ENCODE measurements at regions not wholly inside any gene's neighbourhood (a gene's known extent, or its start where the extent isn't known, plus 50 kb on each side); places are given as distances from the start of the nearest gene placed in this dataset.

- H3K9me3 Mint-ChIP-seq: no peaks in the 10 kb centered on the region
- H3K9me3 ChIP-seq (ENCODE audit: low read depth): no peaks in the 10 kb centered on the region
- no peaks in the 10 kb centered on the region for H3K27me3 ChIP-seq
- TF ChIP-seq EZH2phosphoT487 (IDR thresholded peaks at IDR 0.05) (no peak), EZH2 (IDR thresholded peaks at IDR 0.05) (no peak), CTCF (IDR thresholded peaks at IDR 0.05) (no peak)
- no peak for DNase-seq (ENCODE audit: low spot score)
- H3K4me1 Mint-ChIP-seq: peaks cover 23% of the 10 kb centered on the region
- no peaks in the 10 kb centered on the region for H3K36me3 Mint-ChIP-seq
- H3K27ac ChIP-seq: no peak overlapping the region
- no peak overlapping the region for H3K4me3 ChIP-seq
- no peaks in the 10 kb centered on the region for H3K36me3 ChIP-seq
- no peaks in the 10 kb centered on the region for H4K20me1 ChIP-seq (ENCODE audit: low read depth)
- H2AFZ ChIP-seq (replicated peaks): no peak overlapping the region
- no peaks in the 10 kb centered on the region for H3F3A ChIP-seq (ENCODE audit: low read depth)
- no peak overlapping the region for H3K4me3 Mint-ChIP-seq
- no peak overlapping the region for H3K27ac Mint-ChIP-seq
- H3K9ac ChIP-seq: no peak overlapping the region
- no peaks in the 10 kb centered on the region for H3K79me2 ChIP-seq (ENCODE audit: low read depth)
- no peak overlapping the region for H3K4me2 ChIP-seq
- H3K4me1 ChIP-seq: peaks cover 7% of the 10 kb centered on the region
- no peaks in the 10 kb centered on the region for H3K27me3 Mint-ChIP-seq (ENCODE audit: insufficient read depth, low read depth)
Measured at GRCh38 chr22:23388517-23388890, 191.6 kb downstream of the IGLL1 start.

- H3K4me3 ChIP-seq: no peak overlapping the region
- no peaks in the 10 kb centered on the region for H4K20me1 ChIP-seq (ENCODE audit: low read depth)
- H3K9me3 ChIP-seq (ENCODE audit: low read depth): no peaks in the 10 kb centered on the region
- TF ChIP-seq CTCF (IDR thresholded peaks at IDR 0.05) (no peak), EZH2 (IDR thresholded peaks at IDR 0.05) (no peak), EZH2phosphoT487 (IDR thresholded peaks at IDR 0.05) (no peak)
- no peak overlapping the region for H3K4me3 Mint-ChIP-seq
- H3K36me3 Mint-ChIP-seq: no peaks in the 10 kb centered on the region
- no peak overlapping the region for H2AFZ ChIP-seq (replicated peaks)
- no peaks in the 10 kb centered on the region for H3F3A ChIP-seq (ENCODE audit: low read depth)
- no peaks in the 10 kb centered on the region for H3K9me3 Mint-ChIP-seq
- H3K4me2 ChIP-seq: no peak overlapping the region
- no peak overlapping the region for H3K27ac ChIP-seq
- H3K79me2 ChIP-seq (ENCODE audit: low read depth): no peaks in the 10 kb centered on the region
- no peak overlapping the region for H3K9ac ChIP-seq
- no peak for DNase-seq (ENCODE audit: low spot score)
- H3K36me3 ChIP-seq: no peaks in the 10 kb centered on the region
- peaks cover 7% of the 10 kb centered on the region for H3K4me1 ChIP-seq
- H3K27ac Mint-ChIP-seq: no peak overlapping the region
- no peaks in the 10 kb centered on the region for H3K27me3 ChIP-seq
- peaks cover 28% of the 10 kb centered on the region for H3K4me1 Mint-ChIP-seq
- no peaks in the 10 kb centered on the region for H3K27me3 Mint-ChIP-seq (ENCODE audit: insufficient read depth, low read depth)
Measured at GRCh38 chr22:23387827-23388516, 192.1 kb downstream of the IGLL1 start.

GRCh38 chr22:23386822-23387580, 193.1 kb downstream of the IGLL1 start:
- Mint-ChIP-seq H3K4me1 (peaks cover 30% of the 10 kb centered on the region), H3K27me3 (ENCODE audit: insufficient read depth, low read depth) (no peaks in the 10 kb centered on the region), H3K27ac (no peak overlapping the region), H3K36me3 (no peaks in the 10 kb centered on the region), H3K9me3 (no peaks in the 10 kb centered on the region), H3K4me3 (no peak overlapping the region)
- Histone ChIP-seq H3K4me1 (peaks cover 7% of the 10 kb centered on the region), H2AFZ (replicated peaks) (no peak overlapping the region), H4K20me1 (ENCODE audit: low read depth) (no peaks in the 10 kb centered on the region), H3K79me2 (ENCODE audit: low read depth) (no peaks in the 10 kb centered on the region), H3K4me2 (no peak overlapping the region), H3K4me3 (no peak overlapping the region), H3K9me3 (ENCODE audit: low read depth) (no peaks in the 10 kb centered on the region), H3F3A (ENCODE audit: low read depth) (no peaks in the 10 kb centered on the region), H3K9ac (no peak overlapping the region), H3K27ac (no peak overlapping the region), H3K27me3 (no peaks in the 10 kb centered on the region), H3K36me3 (no peaks in the 10 kb centered on the region)
- no peak for DNase-seq (ENCODE audit: low spot score)
- TF ChIP-seq EZH2phosphoT487 (IDR thresholded peaks at IDR 0.05) (no peak), CTCF (IDR thresholded peaks at IDR 0.05) (no peak), EZH2 (IDR thresholded peaks at IDR 0.05) (no peak)

Measured in neural progenitor cell (in vitro differentiated cells).